IMR-90 (cell line): ENCODE measurements at regions not wholly inside any gene's neighbourhood (a gene's known extent, or its start where the extent isn't known, plus 50 kb on each side); places are given as distances from the start of the nearest gene placed in this dataset.

Source experiments
- BHLHE40 ChIP-seq: fragments of 150-350 bp; IDR thresholded peaks from 2 replicates; pipeline ENCODE4 v1.6.1; 2016; ENCODE audit warnings: mild to moderate bottlenecking, low read depth, low read length
- CEBPB ChIP-seq: IDR thresholded peaks from 2 replicates; pipeline ENCODE4 v1.6.1; 2012; ENCODE audit warnings: low read depth, low read length, improper control_type of control experiment
- FOS ChIP-seq: fragments of 150-350 bp; IDR thresholded peaks from 2 replicates; pipeline ENCODE4 v1.6.1; 2016; ENCODE audit warnings: low read depth, low read length
- MAFK ChIP-seq: IDR thresholded peaks from 2 replicates; pipeline ENCODE4 v1.6.1; 2012; ENCODE audit warnings: low read depth, low read length, improper control_type of control experiment
- MAZ ChIP-seq: IDR thresholded peaks from 2 replicates; pipeline ENCODE4 v1.6.1; 2012; ENCODE audit warnings: low read depth, mild to moderate bottlenecking, low read length, improper control_type of control experiment, moderate library complexity, borderline replicate concordance
- POLR2A ChIP-seq: IDR thresholded peaks from 2 replicates; pipeline ENCODE4 v1.6.1; 2012; ENCODE audit warnings: mild to moderate bottlenecking, low read depth, low read length
- RAD21 ChIP-seq: IDR thresholded peaks from 2 replicates; pipeline ENCODE4 v1.6.1; 2012; ENCODE audit warnings: low read length, improper control_type of control experiment
- RCOR1 ChIP-seq: IDR thresholded peaks from 2 replicates; pipeline ENCODE4 v1.6.1; 2012; ENCODE audit warnings: mild to moderate bottlenecking, low read length, improper control_type of control experiment; ENCODE audit not compliant: insufficient replicate concordance
- RFX5 ChIP-seq: IDR thresholded peaks from 2 replicates; pipeline ENCODE4 v1.8.0; 2012; ENCODE audit warnings: low read depth, mild to moderate bottlenecking, low read length, moderate library complexity
- SMC3 ChIP-seq: fragments of 150-350 bp; IDR thresholded peaks from 2 replicates; pipeline ENCODE4 v1.6.1; 2016; ENCODE audit warnings: low read depth, mild to moderate bottlenecking, antibody characterized with exemption, low read length, moderate library complexity
- TF ChIP-seq, protein P1 (sequence below): conservative IDR thresholded peaks from 2 replicates; pipeline ENCODE4 v1.5.1; 2012; ENCODE audit warnings: mild to moderate bottlenecking, low read depth, low read length, improper control_type of control experiment
- TF ChIP-seq, protein P2 (sequence below): fragments of 150-350 bp; IDR thresholded peaks from 2 replicates; pipeline ENCODE4 v1.6.1; 2017; ENCODE audit warnings: mild to moderate bottlenecking, antibody characterized with exemption, low read length, low read depth

DNA sequence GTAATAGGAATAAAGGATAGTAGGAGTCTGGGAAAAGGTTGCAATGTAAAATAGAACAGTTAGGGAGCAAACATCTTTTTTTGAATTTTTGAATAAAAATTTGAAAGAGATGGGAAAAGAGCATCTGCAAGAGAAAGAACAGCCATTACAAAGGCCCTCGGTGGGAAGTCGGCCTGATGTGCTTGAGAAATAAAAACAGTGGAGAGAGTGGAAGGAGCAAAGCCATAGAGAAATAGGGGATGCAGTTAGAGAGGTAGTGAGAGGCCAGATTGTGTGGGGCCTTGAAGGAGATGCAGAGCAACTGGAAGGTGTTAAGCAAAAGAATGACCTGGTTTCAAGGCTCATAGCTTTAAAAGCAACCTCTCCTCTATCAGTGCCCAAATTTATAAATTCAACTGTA, 409.8 kb downstream of the RERGL start:
- TF ChIP-seq RFX5 (no peak), CEBPB (no peak), SMC3 (no peak), MAZ (no peak), BHLHE40 (no peak), MAFK (no peak), RAD21 (no peak), POLR2A (no peak), FOS (no peak), RCOR1 (no peak)
- TF ChIP-seq, protein P1, sequence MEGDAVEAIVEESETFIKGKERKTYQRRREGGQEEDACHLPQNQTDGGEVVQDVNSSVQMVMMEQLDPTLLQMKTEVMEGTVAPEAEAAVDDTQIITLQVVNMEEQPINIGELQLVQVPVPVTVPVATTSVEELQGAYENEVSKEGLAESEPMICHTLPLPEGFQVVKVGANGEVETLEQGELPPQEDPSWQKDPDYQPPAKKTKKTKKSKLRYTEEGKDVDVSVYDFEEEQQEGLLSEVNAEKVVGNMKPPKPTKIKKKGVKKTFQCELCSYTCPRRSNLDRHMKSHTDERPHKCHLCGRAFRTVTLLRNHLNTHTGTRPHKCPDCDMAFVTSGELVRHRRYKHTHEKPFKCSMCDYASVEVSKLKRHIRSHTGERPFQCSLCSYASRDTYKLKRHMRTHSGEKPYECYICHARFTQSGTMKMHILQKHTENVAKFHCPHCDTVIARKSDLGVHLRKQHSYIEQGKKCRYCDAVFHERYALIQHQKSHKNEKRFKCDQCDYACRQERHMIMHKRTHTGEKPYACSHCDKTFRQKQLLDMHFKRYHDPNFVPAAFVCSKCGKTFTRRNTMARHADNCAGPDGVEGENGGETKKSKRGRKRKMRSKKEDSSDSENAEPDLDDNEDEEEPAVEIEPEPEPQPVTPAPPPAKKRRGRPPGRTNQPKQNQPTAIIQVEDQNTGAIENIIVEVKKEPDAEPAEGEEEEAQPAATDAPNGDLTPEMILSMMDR = no peak
- TF ChIP-seq, protein P2, sequence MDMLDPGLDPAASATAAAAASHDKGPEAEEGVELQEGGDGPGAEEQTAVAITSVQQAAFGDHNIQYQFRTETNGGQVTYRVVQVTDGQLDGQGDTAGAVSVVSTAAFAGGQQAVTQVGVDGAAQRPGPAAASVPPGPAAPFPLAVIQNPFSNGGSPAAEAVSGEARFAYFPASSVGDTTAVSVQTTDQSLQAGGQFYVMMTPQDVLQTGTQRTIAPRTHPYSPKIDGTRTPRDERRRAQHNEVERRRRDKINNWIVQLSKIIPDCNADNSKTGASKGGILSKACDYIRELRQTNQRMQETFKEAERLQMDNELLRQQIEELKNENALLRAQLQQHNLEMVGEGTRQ = no peak
